ENCODE measurements at regions not wholly inside any gene's neighbourhood (a gene's known extent, or its start where the extent isn't known, plus 50 kb on each side); places are given as distances from the start of the nearest gene placed in this dataset.

GRCh38 chr2:83786140-83786539 is 672.9 kb downstream of the SUCLG1 start:
- no peak for DNase-seq (ENCODE audit: low spot score)

- DNase-seq (ENCODE audit: low spot score), result no peak
These were observed 674.1 kb downstream of the SUCLG1 start for GRCh38 chr2:83784947-83785346.

- DNase-seq (ENCODE audit: low spot score), result no peak
These were observed 674.8 kb downstream of the SUCLG1 start for GRCh38 chr2:83784315-83784714.

- no peak for DNase-seq (ENCODE audit: low spot score)
These were observed 677.0 kb downstream of the SUCLG1 start for GRCh38 chr2:83782122-83782521.

GRCh38 chr2:83764447-83765005 is 694.6 kb downstream of the SUCLG1 start:
- no peak for DNase-seq (ENCODE audit: low spot score)

- no peak for DNase-seq (ENCODE audit: low spot score)
These were observed 701.8 kb downstream of the SUCLG1 start for GRCh38 chr2:83757329-83757728.

- no peak for DNase-seq (ENCODE audit: low spot score)
These were observed 702.9 kb downstream of the SUCLG1 start for GRCh38 chr2:83756219-83756618.

GRCh38 chr2:83747141-83747540 is 711.9 kb downstream of the SUCLG1 start:
- DNase-seq (ENCODE audit: low spot score), result no peak

GRCh38 chr2:83744855-83745254 is 714.2 kb downstream of the SUCLG1 start:
- DNase-seq (ENCODE audit: low spot score), result no peak

- no peak for DNase-seq (ENCODE audit: low spot score)
These were observed 716.8 kb downstream of the SUCLG1 start for GRCh38 chr2:83742117-83742782.

- no peak for DNase-seq (ENCODE audit: low spot score)
These were observed 728.9 kb downstream of the SUCLG1 start for GRCh38 chr2:83730223-83730622.

- no peak for DNase-seq (ENCODE audit: low spot score)
These were observed 733.3 kb downstream of the SUCLG1 start for GRCh38 chr2:83725735-83726134.

GRCh38 chr2:83705146-83705545 is 753.9 kb downstream of the SUCLG1 start:
- DNase-seq (ENCODE audit: low spot score), result no peak

GRCh38 chr2:83703598-83703997 is 755.5 kb downstream of the SUCLG1 start:
- no peak for DNase-seq (ENCODE audit: low spot score)

- no peak for DNase-seq (ENCODE audit: low spot score)
These were observed 762.2 kb downstream of the SUCLG1 start for GRCh38 chr2:83696838-83697237.

GRCh38 chr2:83695530-83695929 is 763.5 kb downstream of the SUCLG1 start:
- DNase-seq (ENCODE audit: low spot score), result no peak

- no peak for DNase-seq (ENCODE audit: low spot score)
These were observed 764.0 kb downstream of the SUCLG1 start for GRCh38 chr2:83695037-83695436.

- peak; percentile 36 for DNase-seq (ENCODE audit: low spot score)
These were observed 769.7 kb downstream of the SUCLG1 start for GRCh38 chr2:83689402-83689801.

- no peak for DNase-seq (ENCODE audit: low spot score)
These were observed 772.2 kb downstream of the SUCLG1 start for GRCh38 chr2:83686863-83687262.

GRCh38 chr2:83674050-83674449 is 785.0 kb downstream of the SUCLG1 start:
- no peak for DNase-seq (ENCODE audit: low spot score)

- DNase-seq (ENCODE audit: low spot score), result no peak
These were observed 793.2 kb downstream of the SUCLG1 start for GRCh38 chr2:83665894-83666293.

- no peak for DNase-seq (ENCODE audit: low spot score)
These were observed 793.9 kb downstream of the SUCLG1 start for GRCh38 chr2:83665154-83665553.

- DNase-seq (ENCODE audit: low spot score), result no peak
These were observed 797.4 kb downstream of the SUCLG1 start for GRCh38 chr2:83661711-83662110.

GRCh38 chr2:83654091-83654611 is 804.9 kb downstream of the SUCLG1 start:
- DNase-seq (ENCODE audit: low spot score), result no peak
